Globus pallidus (tissue), 1 donor: ENCODE measurements at regions not wholly inside any gene's neighbourhood (a gene's known extent, or its start where the extent isn't known, plus 50 kb on each side); places are given as distances from the start of the nearest gene placed in this dataset.

Source experiments
- DNase-seq: peaks from one replicate; pipeline ENCODE4 v3.0.0-alpha.2; 2015; ENCODE audit warnings: low spot score

DNA sequence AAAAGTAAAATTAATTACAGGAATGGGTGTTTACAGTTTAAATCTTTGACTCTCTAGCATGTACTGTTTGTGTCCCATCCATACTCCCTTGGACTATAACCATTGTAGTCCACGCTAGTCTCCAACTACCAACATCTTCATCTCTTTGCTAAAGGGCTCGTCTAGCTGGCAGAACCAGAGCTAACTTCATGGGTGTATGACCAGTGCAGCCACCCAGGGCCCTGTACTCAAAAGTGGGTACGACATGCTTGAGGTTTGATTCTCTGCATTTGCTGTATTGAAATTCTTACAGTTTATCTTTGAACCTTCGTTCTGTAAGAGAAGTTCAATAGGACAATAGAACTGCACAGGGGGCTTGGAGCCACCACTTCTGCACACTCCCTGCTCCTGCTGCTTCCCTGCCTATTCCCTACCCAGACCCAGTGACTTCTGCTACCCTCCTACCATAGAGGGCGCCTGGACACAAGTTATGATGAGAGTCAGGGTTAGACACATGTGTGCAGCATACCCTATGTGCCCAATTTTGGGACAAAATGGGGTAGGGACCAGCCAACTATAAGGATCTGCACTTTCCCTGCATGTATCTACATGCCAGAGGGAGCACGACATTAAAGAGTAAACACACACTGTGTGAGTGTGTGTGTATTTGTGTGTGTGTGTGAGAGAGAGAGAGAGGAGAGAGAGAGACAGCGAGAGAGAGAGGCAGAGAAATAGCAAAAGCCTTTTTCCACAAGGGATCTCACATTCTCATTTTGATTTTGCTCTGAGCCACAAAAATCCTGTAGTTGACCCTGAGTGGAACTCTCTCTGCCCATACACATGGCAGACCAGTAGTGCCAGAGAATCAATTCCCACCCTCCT, 59.0 kb upstream of the NECTIN3 start:
- DNase-seq, result peak; percentile 18
